Type B pancreatic cell (in vitro differentiated cells): ENCODE measurements at regions not wholly inside any gene's neighbourhood (a gene's known extent, or its start where the extent isn't known, plus 50 kb on each side); places are given as distances from the start of the nearest gene placed in this dataset.

Source experiments
- DNase-seq: peaks from one replicate; pipeline ENCODE4 v3.0.0; 2021; ENCODE audit warnings: mixed read lengths; ENCODE audit not compliant: unreplicated experiment; ENCODE audit errors: extremely low spot score
- H3K27ac Mint-ChIP-seq: 2 replicates; pipeline ENCODE4 v1.8.0; 2021; ENCODE audit warnings: mild to moderate bottlenecking, mixed read lengths
- H3K27me3 Mint-ChIP-seq: 2 replicates; pipeline ENCODE4 v1.8.0; 2021; ENCODE audit warnings: mixed read lengths
- H3K36me3 Mint-ChIP-seq: 2 replicates; pipeline ENCODE4 v1.8.0; 2021; ENCODE audit warnings: mixed read lengths
- H3K4me1 Mint-ChIP-seq: one replicate; pipeline ENCODE4 v1.8.0; 2021; ENCODE audit warnings: mixed read lengths; ENCODE audit not compliant: unreplicated experiment
- H3K4me3 Mint-ChIP-seq: 2 replicates; pipeline ENCODE4 v1.8.0; 2021; ENCODE audit warnings: mild to moderate bottlenecking, mixed read lengths
- H3K9me3 Mint-ChIP-seq: 2 replicates; pipeline ENCODE4 v1.8.0; 2021; ENCODE audit warnings: mixed read lengths
- TF ChIP-seq, protein P1 (sequence below): fragments of 200-600 bp; sonication (generic); conservative IDR thresholded peaks from 2 replicates; pipeline ENCODE4 v1.5.0; 2021; ENCODE audit warnings: antibody characterized with exemption, mild to moderate bottlenecking

GRCh38 chr9:89844535-89844934 lies 239.7 kb downstream of the GADD45G start:
- peaks cover 6% of the 10 kb centered on the region for H3K27me3 Mint-ChIP-seq
- peaks cover 18% of the 10 kb centered on the region for H3K4me1 Mint-ChIP-seq

DNA sequence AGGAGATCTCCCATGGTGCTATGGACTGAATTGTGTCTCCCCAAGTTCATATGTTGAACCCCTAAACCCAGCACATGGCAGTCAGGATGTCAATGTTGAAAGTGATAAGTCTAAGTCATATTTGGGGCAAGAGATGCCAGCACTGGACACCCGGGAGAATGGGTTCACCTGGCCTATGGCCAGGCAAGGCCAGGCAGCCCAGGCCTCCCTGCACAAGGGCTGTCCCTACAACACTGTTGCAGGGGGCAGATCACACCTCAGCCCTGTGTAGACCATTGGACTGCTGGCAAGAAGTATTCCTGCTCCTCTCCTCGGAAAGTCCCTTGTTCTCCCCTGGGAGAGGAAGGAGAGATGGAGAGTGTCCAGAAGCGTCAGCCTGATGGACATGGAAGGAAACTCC lies 240.5 kb downstream of the GADD45G start:
- no peak overlapping the region for H3K27ac Mint-ChIP-seq
- no peaks in the 10 kb centered on the region for H3K36me3 Mint-ChIP-seq
- H3K27me3 Mint-ChIP-seq: peaks cover 6% of the 10 kb centered on the region
- TF ChIP-seq, protein P1, sequence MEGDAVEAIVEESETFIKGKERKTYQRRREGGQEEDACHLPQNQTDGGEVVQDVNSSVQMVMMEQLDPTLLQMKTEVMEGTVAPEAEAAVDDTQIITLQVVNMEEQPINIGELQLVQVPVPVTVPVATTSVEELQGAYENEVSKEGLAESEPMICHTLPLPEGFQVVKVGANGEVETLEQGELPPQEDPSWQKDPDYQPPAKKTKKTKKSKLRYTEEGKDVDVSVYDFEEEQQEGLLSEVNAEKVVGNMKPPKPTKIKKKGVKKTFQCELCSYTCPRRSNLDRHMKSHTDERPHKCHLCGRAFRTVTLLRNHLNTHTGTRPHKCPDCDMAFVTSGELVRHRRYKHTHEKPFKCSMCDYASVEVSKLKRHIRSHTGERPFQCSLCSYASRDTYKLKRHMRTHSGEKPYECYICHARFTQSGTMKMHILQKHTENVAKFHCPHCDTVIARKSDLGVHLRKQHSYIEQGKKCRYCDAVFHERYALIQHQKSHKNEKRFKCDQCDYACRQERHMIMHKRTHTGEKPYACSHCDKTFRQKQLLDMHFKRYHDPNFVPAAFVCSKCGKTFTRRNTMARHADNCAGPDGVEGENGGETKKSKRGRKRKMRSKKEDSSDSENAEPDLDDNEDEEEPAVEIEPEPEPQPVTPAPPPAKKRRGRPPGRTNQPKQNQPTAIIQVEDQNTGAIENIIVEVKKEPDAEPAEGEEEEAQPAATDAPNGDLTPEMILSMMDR: no peak
- H3K4me1 Mint-ChIP-seq: peaks cover 15% of the 10 kb centered on the region
- H3K9me3 Mint-ChIP-seq: peaks cover 5% of the 10 kb centered on the region
- no peak for DNase-seq
- no peak overlapping the region for H3K4me3 Mint-ChIP-seq

More at GRCh38 chr9:89844535-89844934, 239.7 kb downstream of the GADD45G start:
- peaks cover 5% of the 10 kb centered on the region for H3K9me3 Mint-ChIP-seq
- H3K27ac Mint-ChIP-seq: peak overlapping the region; percentile 49
- H3K36me3 Mint-ChIP-seq: no peaks in the 10 kb centered on the region
- DNase-seq: no peak
- H3K4me3 Mint-ChIP-seq: no peak overlapping the region
- TF ChIP-seq, protein P1: no peak

GRCh38 chr9:89845862-89846261 lies 241.1 kb downstream of the GADD45G start:
- Mint-ChIP-seq H3K4me1 (peaks cover 20% of the 10 kb centered on the region), H3K27ac (no peak overlapping the region), H3K36me3 (no peaks in the 10 kb centered on the region), H3K27me3 (peaks cover 6% of the 10 kb centered on the region), H3K4me3 (no peak overlapping the region), H3K9me3 (peaks cover 5% of the 10 kb centered on the region)
- TF ChIP-seq, protein P1: no peak
- DNase-seq: no peak

DNA sequence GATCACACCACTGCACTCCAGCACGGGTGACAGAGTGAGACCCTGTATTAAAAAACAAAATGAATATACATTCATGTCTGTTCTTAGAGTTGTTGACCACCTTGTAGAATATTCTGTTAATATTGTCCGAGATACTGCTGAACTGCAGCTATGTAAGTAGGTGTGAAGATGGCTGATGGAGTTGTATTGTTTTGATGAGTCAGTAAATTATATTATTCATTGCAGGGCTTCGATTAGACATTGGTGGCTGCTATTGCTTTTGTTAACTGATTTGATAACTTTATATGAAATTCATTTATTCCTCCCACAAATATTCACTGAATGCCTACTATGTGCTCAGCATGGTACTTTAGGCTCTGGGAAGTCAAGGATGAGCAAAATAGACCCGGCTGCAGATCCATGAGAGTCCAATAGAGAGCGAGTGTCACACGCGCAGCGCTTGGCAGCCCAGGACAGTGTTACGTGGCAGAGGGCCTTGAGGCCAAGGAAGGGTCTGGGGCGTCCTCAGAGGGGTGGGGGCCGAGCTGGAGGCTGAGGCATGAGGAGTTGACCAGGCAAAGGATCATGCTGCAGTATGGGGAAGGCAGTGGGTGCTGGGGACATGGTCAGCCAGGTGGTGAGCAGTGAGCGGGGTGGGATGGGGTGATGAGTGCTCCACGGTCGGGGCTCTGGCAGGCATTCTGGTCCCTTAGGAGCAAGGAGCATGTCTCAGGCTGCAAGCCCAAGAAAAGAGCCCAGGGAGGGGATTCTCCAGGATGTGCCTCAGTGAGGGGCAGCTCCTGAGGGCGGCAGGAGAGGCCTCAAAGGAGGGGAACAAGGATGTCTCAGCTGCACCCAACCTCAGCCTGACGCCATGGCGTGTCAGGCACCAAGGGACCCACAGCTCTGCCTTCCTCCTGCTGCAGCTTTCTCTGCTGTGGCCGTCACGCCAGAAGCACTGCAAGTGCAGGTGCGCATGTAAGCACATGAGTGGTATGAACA lies 243.5 kb downstream of the GADD45G start:
- Mint-ChIP-seq H3K27ac (no peak overlapping the region), H3K4me1 (peaks cover 17% of the 10 kb centered on the region), H3K27me3 (no peaks in the 10 kb centered on the region), H3K9me3 (no peaks in the 10 kb centered on the region), H3K36me3 (no peaks in the 10 kb centered on the region), H3K4me3 (no peak overlapping the region)
- no peak for DNase-seq
- TF ChIP-seq, protein P1: no peak

- Mint-ChIP-seq H3K36me3 (no peaks in the 10 kb centered on the region), H3K27me3 (peaks cover 3% of the 10 kb centered on the region), H3K4me1 (peaks cover 10% of the 10 kb centered on the region), H3K27ac (no peak overlapping the region), H3K4me3 (no peak overlapping the region), H3K9me3 (no peaks in the 10 kb centered on the region)
- TF ChIP-seq, protein P1: no peak
- DNase-seq: no peak
Measured at GRCh38 chr9:89849096-89849495, 244.3 kb downstream of the GADD45G start.
